ENCODE measurements at regions not wholly inside any gene's neighbourhood (a gene's known extent, or its start where the extent isn't known, plus 50 kb on each side); places are given as distances from the start of the nearest gene placed in this dataset.

- DNase-seq (ENCODE audit: low read depth), result no peak
- no peak overlapping the region for H3K4me3 ChIP-seq (ENCODE audit: low read depth, low read length)
- TF ChIP-seq, protein P1, sequence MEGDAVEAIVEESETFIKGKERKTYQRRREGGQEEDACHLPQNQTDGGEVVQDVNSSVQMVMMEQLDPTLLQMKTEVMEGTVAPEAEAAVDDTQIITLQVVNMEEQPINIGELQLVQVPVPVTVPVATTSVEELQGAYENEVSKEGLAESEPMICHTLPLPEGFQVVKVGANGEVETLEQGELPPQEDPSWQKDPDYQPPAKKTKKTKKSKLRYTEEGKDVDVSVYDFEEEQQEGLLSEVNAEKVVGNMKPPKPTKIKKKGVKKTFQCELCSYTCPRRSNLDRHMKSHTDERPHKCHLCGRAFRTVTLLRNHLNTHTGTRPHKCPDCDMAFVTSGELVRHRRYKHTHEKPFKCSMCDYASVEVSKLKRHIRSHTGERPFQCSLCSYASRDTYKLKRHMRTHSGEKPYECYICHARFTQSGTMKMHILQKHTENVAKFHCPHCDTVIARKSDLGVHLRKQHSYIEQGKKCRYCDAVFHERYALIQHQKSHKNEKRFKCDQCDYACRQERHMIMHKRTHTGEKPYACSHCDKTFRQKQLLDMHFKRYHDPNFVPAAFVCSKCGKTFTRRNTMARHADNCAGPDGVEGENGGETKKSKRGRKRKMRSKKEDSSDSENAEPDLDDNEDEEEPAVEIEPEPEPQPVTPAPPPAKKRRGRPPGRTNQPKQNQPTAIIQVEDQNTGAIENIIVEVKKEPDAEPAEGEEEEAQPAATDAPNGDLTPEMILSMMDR (IDR thresholded peaks at IDR 0.05; ENCODE audit: low read depth, low read length), result no peak
- TF ChIP-seq POLR2A (IDR thresholded peaks at IDR 0.05; ENCODE audit: extremely low read depth, insufficient read length), result no peak
- TF ChIP-seq MYC (IDR thresholded peaks at IDR 0.05; ENCODE audit: low read depth, low read length), result no peak
- TF ChIP-seq MAX (IDR thresholded peaks at IDR 0.05; ENCODE audit: low read depth, low read length), result no peak
Measured at GRCh38 chr2:35378791-35379190, 976.8 kb upstream of the CRIM1 start.

DNA sequence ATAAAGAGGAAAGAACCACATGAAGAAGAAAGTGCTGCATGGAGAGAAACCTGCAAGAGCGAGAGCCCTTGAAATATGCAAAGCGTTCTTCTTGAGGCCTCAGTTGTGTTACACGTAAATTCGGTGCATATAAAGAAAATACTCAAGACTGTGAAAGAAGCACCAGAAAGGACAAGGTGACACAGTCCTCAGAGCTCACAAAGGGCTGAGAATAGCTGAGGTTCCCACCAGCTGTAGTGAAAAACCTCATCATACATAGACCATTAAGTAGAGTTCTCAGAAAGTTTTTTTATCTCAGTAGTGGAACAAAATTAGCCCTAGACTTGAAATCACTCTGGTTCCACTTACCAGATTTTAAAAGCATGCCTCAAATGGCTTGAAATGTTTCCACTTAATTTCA, 980.7 kb upstream of the CRIM1 start:
- TF ChIP-seq POLR2A (IDR thresholded peaks at IDR 0.05; ENCODE audit: extremely low read depth, insufficient read length), result no peak
- TF ChIP-seq, protein P1 (IDR thresholded peaks at IDR 0.05; ENCODE audit: low read depth, low read length), result no peak
- TF ChIP-seq MYC (IDR thresholded peaks at IDR 0.05; ENCODE audit: low read depth, low read length), result no peak
- TF ChIP-seq MAX (IDR thresholded peaks at IDR 0.05; ENCODE audit: low read depth, low read length), result no peak
- no peak overlapping the region for H3K4me3 ChIP-seq (ENCODE audit: low read depth, low read length)
- no peak for DNase-seq (ENCODE audit: low read depth)

GRCh38 chr2:35365859-35366258, 989.7 kb upstream of the CRIM1 start:
- H3K4me3 ChIP-seq (ENCODE audit: low read depth, low read length), result no peak overlapping the region
- TF ChIP-seq, protein P1 (IDR thresholded peaks at IDR 0.05; ENCODE audit: low read depth, low read length), result no peak
- TF ChIP-seq POLR2A (IDR thresholded peaks at IDR 0.05; ENCODE audit: extremely low read depth, insufficient read length), result no peak
- no peak for TF ChIP-seq MYC (IDR thresholded peaks at IDR 0.05; ENCODE audit: low read depth, low read length)
- TF ChIP-seq MAX (IDR thresholded peaks at IDR 0.05; ENCODE audit: low read depth, low read length), result no peak
- no peak for DNase-seq (ENCODE audit: low read depth)

DNA sequence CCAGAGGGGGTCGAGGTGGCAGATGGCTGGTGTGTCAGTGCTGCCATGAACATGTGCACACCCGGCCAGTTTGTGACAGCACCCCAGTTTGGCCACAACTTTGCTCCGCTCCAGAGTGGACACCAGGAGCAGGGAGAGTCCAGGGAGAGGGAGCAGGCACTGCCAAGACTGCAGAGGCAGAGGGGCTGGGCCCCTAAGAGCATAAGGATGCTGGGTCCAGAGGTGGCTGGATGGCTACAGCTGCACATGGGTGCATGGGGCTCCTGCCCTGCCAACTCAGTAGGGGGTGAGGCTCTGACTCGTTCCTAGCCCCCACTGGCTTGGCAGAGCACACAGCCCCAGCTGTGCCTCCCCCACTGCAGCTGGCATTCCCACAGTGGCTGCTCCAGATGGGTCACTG, 999.2 kb upstream of the CRIM1 start:
- no peak for TF ChIP-seq MYC (IDR thresholded peaks at IDR 0.05; ENCODE audit: low read depth, low read length)
- TF ChIP-seq, protein P1 (IDR thresholded peaks at IDR 0.05; ENCODE audit: low read depth, low read length), result no peak
- TF ChIP-seq MAX (IDR thresholded peaks at IDR 0.05; ENCODE audit: low read depth, low read length), result no peak

DNA sequence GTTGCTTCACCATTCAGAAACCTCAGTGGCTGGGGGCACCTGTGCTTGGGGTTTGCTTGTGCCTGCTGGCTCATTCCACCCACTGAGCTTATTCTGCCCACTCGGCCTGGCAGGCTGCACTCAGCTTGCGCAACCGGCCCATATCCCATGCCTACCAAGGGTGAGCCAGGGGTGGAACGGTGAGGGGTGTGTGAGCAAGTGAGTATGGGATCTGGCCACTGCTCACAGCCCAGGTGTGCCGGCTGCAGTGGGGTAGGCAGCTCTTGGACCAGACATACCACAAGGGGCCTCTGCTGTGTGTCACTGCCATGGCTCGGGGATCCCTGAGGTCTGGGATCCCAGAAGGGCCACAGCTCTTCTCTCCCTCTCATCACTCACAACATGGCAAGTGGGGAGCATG, 1000.5 kb upstream of the CRIM1 start:
- TF ChIP-seq POLR2A (IDR thresholded peaks at IDR 0.05; ENCODE audit: extremely low read depth, insufficient read length) (no peak), MAX (IDR thresholded peaks at IDR 0.05; ENCODE audit: low read depth, low read length) (no peak), MYC (IDR thresholded peaks at IDR 0.05; ENCODE audit: low read depth, low read length) (no peak)
- TF ChIP-seq, protein P1 (IDR thresholded peaks at IDR 0.05; ENCODE audit: low read depth, low read length), result no peak
- no peak overlapping the region for H3K4me3 ChIP-seq (ENCODE audit: low read depth, low read length)
- DNase-seq (ENCODE audit: low read depth), result no peak

More for the DNA sequence above, 999.2 kb upstream of the CRIM1 start:
- no peak overlapping the region for H3K4me3 ChIP-seq (ENCODE audit: low read depth, low read length)
- no peak for DNase-seq (ENCODE audit: low read depth)

GRCh38 chr2:35347561-35347960, 1008.0 kb upstream of the CRIM1 start:
- DNase-seq (ENCODE audit: low read depth), result no peak
- TF ChIP-seq MAX (IDR thresholded peaks at IDR 0.05; ENCODE audit: low read depth, low read length) (no peak), POLR2A (IDR thresholded peaks at IDR 0.05; ENCODE audit: extremely low read depth, insufficient read length) (no peak), MYC (IDR thresholded peaks at IDR 0.05; ENCODE audit: low read depth, low read length) (no peak)
- TF ChIP-seq, protein P1 (IDR thresholded peaks at IDR 0.05; ENCODE audit: low read depth, low read length), result no peak
- no peak overlapping the region for H3K4me3 ChIP-seq (ENCODE audit: low read depth, low read length)
